ENCODE measurements at regions not wholly inside any gene's neighbourhood (a gene's known extent, or its start where the extent isn't known, plus 50 kb on each side); places are given as distances from the start of the nearest gene placed in this dataset.
A peak's percentile ranks its signal among the peaks of the same experiment; 100 is the strongest.

DNA sequence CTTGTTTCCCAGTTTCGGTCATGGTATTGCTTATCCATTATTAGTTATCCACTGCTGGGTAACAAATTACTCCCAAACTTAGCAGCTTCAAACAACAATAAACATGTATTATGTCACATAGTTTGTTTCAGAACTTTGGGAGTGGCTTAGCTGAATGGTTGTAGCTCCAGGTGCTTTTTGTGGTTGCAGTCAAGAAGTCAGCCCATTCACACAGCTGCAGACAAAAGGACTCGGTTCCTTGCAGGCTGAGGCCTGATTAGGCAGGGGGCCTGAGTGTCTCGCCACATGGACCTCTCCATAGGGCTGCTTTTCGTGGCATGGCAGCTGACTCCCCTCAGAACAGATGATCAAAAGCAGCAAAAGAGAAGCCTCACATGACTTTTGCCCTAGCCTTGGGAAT is 58.2 kb upstream of the ITGA4 start:
- DNase-seq (ENCODE audit: insufficient read length) (no peak), FAIRE-seq (no peak)
- TF ChIP-seq POLR2A (IDR thresholded peaks at IDR 0.05; ENCODE audit: low read depth, low read length) (no peak), TAF1 (IDR thresholded peaks at IDR 0.05; ENCODE audit: borderline replicate concordance, low read depth, low read length) (no peak), POLR2AphosphoS5 (IDR thresholded peaks at IDR 0.05; ENCODE audit: low read depth, low read length) (no peak)

DNA sequence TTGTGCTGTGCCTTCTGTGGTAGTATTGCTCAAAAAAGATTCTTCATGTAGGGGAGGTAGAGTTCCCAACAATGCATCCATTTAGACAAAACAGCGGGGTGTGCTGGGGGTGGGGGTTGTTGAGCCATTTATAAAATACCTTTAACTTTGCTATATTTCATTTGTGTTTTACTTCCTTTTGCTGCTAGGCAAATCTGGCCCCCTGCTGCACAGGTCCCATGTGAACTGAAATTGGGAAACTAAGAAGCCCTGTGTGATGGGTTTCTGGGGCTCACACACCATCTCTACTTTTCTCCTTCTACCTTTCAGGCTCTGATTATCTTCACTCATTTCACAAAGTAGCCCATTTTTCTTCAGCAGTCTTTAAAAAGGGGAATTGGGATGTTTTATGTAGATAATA is 52.7 kb upstream of the ITGA4 start:
- FAIRE-seq (peak; percentile 64), DNase-seq (ENCODE audit: insufficient read length) (no peak)
- TF ChIP-seq TAF1 (IDR thresholded peaks at IDR 0.05; ENCODE audit: borderline replicate concordance, low read depth, low read length) (no peak), POLR2AphosphoS5 (IDR thresholded peaks at IDR 0.05; ENCODE audit: low read depth, low read length) (no peak), POLR2A (IDR thresholded peaks at IDR 0.05; ENCODE audit: low read depth, low read length) (no peak)

DNA sequence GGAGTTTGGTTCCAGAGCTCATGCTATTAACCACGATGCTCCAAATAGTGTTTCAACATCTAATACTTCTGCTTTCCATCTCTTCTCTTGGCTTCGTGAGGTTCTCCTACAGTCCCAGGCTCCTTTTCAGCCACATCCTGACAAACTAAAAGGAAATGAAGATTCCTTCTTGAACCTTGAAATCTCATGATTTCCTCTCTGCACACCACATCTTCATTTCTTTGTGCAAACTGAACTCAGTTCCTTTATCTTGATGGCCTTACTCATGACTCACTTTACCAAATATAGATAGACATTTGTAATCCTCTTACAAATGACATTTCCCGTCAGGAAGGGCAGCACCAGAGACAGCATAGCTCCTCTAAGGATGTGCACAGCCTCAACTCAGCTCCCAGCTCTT is 50.0 kb upstream of the ITGA4 start:
- TF ChIP-seq POLR2AphosphoS5 (IDR thresholded peaks at IDR 0.05; ENCODE audit: low read depth, low read length): no peak
- TF ChIP-seq POLR2A (IDR thresholded peaks at IDR 0.05; ENCODE audit: low read depth, low read length): no peak
- no peak for TF ChIP-seq TAF1 (IDR thresholded peaks at IDR 0.05; ENCODE audit: borderline replicate concordance, low read depth, low read length)
- FAIRE-seq: no peak

More for the DNA sequence above, 50.0 kb upstream of the ITGA4 start:
- no peak for DNase-seq (ENCODE audit: insufficient read length)

All from GM12892 (cell line).